ENCODE measurements at regions not wholly inside any gene's neighbourhood (a gene's known extent, or its start where the extent isn't known, plus 50 kb on each side); places are given as distances from the start of the nearest gene placed in this dataset.

DNA sequence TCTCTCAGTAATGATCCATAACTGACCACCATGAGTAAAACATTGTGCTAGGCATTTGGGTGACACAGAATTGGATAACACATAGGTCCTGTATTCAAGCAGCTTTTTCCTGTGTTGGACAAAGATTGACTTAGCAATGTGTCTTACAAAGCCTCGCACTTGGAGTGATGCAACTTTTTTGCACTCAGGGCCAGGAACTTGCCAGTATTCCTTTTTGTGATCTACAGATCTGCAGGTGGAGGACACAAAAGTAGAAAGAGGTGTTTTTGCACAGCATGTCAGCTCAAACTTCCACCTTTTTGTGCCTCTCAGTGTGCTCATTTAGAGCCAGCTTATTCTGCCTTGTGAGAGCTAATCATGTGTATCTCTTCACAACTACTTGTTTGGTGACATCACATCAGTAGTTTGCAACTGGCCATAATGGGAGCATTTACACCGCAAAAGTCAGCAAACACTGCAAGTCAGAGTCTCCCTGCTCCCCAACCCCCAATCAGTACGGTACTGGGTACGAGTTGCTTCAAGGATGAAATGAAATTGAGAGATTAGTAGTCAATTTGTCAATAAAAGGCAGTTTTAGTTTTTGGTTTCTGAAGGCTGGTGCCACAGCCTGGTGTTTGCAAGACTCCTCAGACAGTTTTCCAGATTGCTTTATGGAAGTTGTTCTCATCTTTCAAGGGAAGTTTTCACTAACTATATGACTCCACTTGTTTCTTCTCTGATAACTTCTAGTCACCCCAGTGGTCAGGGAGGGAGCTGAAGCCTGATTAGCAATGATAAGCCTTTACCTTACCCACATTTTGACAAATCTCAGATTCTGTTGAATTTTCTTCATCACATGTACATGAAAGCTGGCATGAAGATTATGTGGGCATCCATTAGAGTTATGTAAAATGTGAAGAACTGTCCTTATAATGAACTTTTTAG lies 149.1 kb downstream of the PDCD6IP start:
- no peak for TF ChIP-seq EZH2phosphoT487 (IDR thresholded peaks at IDR 0.05; ENCODE audit: low read depth)
- TF ChIP-seq, protein P1, sequence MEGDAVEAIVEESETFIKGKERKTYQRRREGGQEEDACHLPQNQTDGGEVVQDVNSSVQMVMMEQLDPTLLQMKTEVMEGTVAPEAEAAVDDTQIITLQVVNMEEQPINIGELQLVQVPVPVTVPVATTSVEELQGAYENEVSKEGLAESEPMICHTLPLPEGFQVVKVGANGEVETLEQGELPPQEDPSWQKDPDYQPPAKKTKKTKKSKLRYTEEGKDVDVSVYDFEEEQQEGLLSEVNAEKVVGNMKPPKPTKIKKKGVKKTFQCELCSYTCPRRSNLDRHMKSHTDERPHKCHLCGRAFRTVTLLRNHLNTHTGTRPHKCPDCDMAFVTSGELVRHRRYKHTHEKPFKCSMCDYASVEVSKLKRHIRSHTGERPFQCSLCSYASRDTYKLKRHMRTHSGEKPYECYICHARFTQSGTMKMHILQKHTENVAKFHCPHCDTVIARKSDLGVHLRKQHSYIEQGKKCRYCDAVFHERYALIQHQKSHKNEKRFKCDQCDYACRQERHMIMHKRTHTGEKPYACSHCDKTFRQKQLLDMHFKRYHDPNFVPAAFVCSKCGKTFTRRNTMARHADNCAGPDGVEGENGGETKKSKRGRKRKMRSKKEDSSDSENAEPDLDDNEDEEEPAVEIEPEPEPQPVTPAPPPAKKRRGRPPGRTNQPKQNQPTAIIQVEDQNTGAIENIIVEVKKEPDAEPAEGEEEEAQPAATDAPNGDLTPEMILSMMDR (IDR thresholded peaks at IDR 0.05; ENCODE audit: low read depth, low read length): no peak
